A673 (cell line): ENCODE measurements at regions not wholly inside any gene's neighbourhood (a gene's known extent, or its start where the extent isn't known, plus 50 kb on each side); places are given as distances from the start of the nearest gene placed in this dataset.

Experiments
- BruUV-seq: library from RNA; stranded (reverse); fragments of 400-500 nt; replicated peaks from 2 replicates; lab custom pipeline; 2021; lab: Mats Ljungman, UMichigan
- CTCF ChIA-PET: fragments of 300-600 bp; sonication (Branson Sonifier 250); formaldehyde crosslinking; loops from one replicate; lab custom pipeline; 2022; ENCODE audit warnings: antibody characterized with exemption; lab: Charles Lee
- POLR2A ChIA-PET: fragments of 300-600 bp; sonication (Branson Sonifier 250); formaldehyde crosslinking; loops from one replicate; lab custom pipeline; 2022; ENCODE audit warnings: antibody characterized with exemption; ENCODE audit not compliant: low non-redundant PET; lab: Charles Lee
- DNase-seq: peaks from one replicate; pipeline ENCODE4 v3.0.0-alpha.2; 2015; ENCODE audit warnings: low spot score
- H3K27ac ChIP-seq: fragments of 200-600 bp; sonication (generic); 2 replicates; pipeline ENCODE4 v1.5.1; 2016; ENCODE audit warnings: mixed run types, low read depth, mild to moderate bottlenecking, mixed read lengths, antibody characterized with exemption, low read length; ENCODE audit not compliant: poor library complexity, severe bottlenecking
- H3K27me3 ChIP-seq: fragments of 200-600 bp; sonication (generic); replicated peaks from 2 replicates; pipeline ENCODE4 v1.6.1; 2017; ENCODE audit warnings: mixed run types, low read depth, mild to moderate bottlenecking, mixed read lengths, antibody characterized with exemption, low read length; ENCODE audit not compliant: insufficient read depth, poor library complexity
- H3K36me3 ChIP-seq: fragments of 200-600 bp; sonication (generic); 2 replicates; pipeline ENCODE4 v1.6.1; 2016; ENCODE audit warnings: mixed run types, mild to moderate bottlenecking, mixed read lengths, antibody characterized with exemption, low read length; ENCODE audit not compliant: insufficient read depth, poor library complexity, severe bottlenecking
- H3K4me1 ChIP-seq: fragments of 200-600 bp; sonication (generic); 2 replicates; pipeline ENCODE4 v1.6.1; 2017; ENCODE audit warnings: mixed run types, mild to moderate bottlenecking, mixed read lengths, antibody characterized with exemption, low read length; ENCODE audit not compliant: insufficient read depth, poor library complexity, severe bottlenecking
- H3K4me3 ChIP-seq: fragments of 200-600 bp; sonication (generic); 2 replicates; pipeline ENCODE4 v1.5.1; 2016; ENCODE audit warnings: low read depth, mixed run types, mild to moderate bottlenecking, mixed read lengths, low read length; ENCODE audit not compliant: poor library complexity, severe bottlenecking
- H3K9me3 ChIP-seq: fragments of 200-600 bp; sonication (generic); 2 replicates; pipeline ENCODE4 v1.6.1; 2016; ENCODE audit warnings: mixed run types, low read depth, mild to moderate bottlenecking, mixed read lengths, antibody characterized with exemption, low read length; ENCODE audit not compliant: poor library complexity, severe bottlenecking
- EZH2 ChIP-seq: fragments of 200-600 bp; sonication (generic); IDR thresholded peaks from 2 replicates; pipeline ENCODE4 v1.6.1; 2017; ENCODE audit warnings: borderline replicate concordance, low read depth, mild to moderate bottlenecking, mixed read lengths, antibody characterized with exemption, low read length; ENCODE audit not compliant: poor library complexity, severe bottlenecking
- intact Hi-C: fragments of 100-400 bp; cut with micrococcal nuclease; formaldehyde crosslinking; loops from one replicate; pipeline ENCODE4 v1.10.0; 2022; ENCODE audit not compliant: unreplicated experiment
- TF ChIP-seq, protein P1 (sequence below): fragments of 300-800, 200-600 bp; sonication (generic); conservative IDR thresholded peaks from 2 replicates; pipeline ENCODE4 v1.5.1; 2017; ENCODE audit warnings: low read depth, mild to moderate bottlenecking, antibody characterized with exemption, low read length, moderate library complexity, mixed read lengths

DNA sequence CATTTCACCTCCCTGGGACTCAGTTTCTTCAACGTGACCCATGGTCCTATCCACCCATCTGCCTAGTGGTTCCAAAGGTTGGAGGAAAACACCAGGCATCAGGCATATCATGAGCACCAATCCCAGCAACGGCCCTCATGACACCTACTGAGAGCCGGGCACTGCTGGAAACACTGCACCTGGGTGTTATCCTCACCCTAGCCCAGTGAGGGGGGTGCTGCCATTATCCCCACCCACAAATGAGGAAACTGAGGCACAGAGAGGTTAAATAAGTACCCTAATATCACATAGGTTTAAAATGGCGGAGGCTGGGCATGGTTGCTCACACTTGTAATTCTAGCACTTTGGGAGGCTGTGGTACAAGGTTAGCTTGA lies 206.9 kb downstream of the MATN1 start:
- H3K4me1 ChIP-seq: peaks cover 22% of the 10 kb centered on the region
- ChIA-PET POLR2A (no interaction called here), CTCF (no interaction called here)
- no peaks in the 10 kb centered on the region for H3K27me3 ChIP-seq
- no peak overlapping the region for H3K4me3 ChIP-seq
- DNase-seq: no peak
- BruUV-seq: no TSS peak
- intact Hi-C loops: no loop called here
- TF ChIP-seq, protein P1, sequence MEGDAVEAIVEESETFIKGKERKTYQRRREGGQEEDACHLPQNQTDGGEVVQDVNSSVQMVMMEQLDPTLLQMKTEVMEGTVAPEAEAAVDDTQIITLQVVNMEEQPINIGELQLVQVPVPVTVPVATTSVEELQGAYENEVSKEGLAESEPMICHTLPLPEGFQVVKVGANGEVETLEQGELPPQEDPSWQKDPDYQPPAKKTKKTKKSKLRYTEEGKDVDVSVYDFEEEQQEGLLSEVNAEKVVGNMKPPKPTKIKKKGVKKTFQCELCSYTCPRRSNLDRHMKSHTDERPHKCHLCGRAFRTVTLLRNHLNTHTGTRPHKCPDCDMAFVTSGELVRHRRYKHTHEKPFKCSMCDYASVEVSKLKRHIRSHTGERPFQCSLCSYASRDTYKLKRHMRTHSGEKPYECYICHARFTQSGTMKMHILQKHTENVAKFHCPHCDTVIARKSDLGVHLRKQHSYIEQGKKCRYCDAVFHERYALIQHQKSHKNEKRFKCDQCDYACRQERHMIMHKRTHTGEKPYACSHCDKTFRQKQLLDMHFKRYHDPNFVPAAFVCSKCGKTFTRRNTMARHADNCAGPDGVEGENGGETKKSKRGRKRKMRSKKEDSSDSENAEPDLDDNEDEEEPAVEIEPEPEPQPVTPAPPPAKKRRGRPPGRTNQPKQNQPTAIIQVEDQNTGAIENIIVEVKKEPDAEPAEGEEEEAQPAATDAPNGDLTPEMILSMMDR: no peak
- TF ChIP-seq EZH2: no peak
- no peaks in the 10 kb centered on the region for H3K36me3 ChIP-seq
- H3K27ac ChIP-seq: peak overlapping the region; percentile 83
- H3K9me3 ChIP-seq: no peaks in the 10 kb centered on the region

DNA sequence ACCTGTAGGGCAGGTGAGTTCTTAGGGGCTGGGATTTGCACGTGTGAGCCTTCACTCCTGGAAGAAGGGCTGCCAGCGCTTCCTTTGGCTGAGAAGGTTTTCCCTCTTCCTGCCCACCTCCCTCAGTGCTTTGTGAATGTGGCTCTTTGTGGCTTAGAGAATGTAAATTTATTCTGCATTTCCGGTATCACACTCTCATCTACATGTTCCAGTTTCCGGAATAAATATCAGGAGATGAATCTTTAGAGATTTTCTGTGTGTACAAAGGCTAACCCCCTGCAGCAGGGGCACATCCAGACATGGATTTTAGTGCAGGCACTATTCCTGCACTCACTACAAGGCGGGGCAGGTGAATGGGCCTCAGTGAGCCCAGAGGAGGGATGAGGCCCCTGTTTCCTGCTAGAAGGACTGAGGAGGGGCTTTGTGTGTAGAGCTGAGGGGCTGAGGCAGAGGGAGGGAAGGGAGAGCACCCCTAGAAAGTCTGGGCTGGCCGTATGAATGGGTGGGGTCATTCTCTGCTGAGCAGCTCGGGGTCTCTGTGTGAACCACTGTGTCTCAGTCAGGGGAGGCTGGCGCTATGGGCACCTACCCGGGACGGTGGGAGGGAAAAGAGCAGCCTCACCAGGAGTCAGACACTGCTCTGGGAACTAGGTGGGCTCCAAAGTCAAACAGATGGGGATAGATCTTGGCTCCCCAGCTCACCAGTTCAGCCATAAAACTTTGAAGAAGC lies 207.5 kb downstream of the MATN1 start:
- H3K9me3 ChIP-seq: no peaks in the 10 kb centered on the region
- no peaks in the 10 kb centered on the region for H3K27me3 ChIP-seq
- peaks cover 22% of the 10 kb centered on the region for H3K4me1 ChIP-seq
- H3K4me3 ChIP-seq: no peak overlapping the region
- CTCF ChIA-PET: no interaction called here
- BruUV-seq: no TSS peak
- no peaks in the 10 kb centered on the region for H3K36me3 ChIP-seq
- intact Hi-C loops: no loop called here
- POLR2A ChIA-PET: no interaction called here
- no peak for TF ChIP-seq EZH2
- TF ChIP-seq, protein P1: no peak
- DNase-seq: peak; percentile 89
- peak overlapping the region; percentile 83 for H3K27ac ChIP-seq

DNA sequence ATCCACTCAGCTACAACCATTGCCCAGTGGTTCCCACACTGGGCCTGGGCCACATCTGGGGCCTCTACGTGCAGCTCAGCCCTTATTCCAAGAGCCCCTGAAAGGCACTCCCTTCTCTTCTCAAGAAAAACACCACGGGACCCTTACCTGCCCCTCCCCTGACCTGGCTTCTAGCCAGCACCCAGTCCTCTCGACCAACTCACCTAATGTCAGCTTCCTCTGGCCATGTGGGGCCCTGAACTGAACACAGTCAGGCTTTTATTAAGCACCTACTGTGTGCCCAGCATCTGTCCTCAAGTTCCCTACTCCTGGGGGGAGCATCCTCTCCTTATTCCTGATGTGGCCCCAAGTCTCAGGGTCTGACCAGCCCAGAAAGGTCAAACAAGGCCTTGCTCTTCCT lies 208.4 kb downstream of the MATN1 start:
- no TSS peak for BruUV-seq
- DNase-seq: no peak

More for the DNA sequence above, 208.4 kb downstream of the MATN1 start:
- TF ChIP-seq EZH2: no peak
- TF ChIP-seq, protein P1: no peak
- intact Hi-C loops: no loop called here
- ChIA-PET CTCF (no interaction called here), POLR2A (no interaction called here)
- no peaks in the 10 kb centered on the region for H3K27me3 ChIP-seq
- no peaks in the 10 kb centered on the region for H3K36me3 ChIP-seq
- no peaks in the 10 kb centered on the region for H3K9me3 ChIP-seq
- H3K4me3 ChIP-seq: no peak overlapping the region
- H3K27ac ChIP-seq: peak overlapping the region; percentile 83
- peaks cover 22% of the 10 kb centered on the region for H3K4me1 ChIP-seq
